Skeletal muscle cell (primary cell): ENCODE measurements at regions not wholly inside any gene's neighbourhood (a gene's known extent, or its start where the extent isn't known, plus 50 kb on each side); places are given as distances from the start of the nearest gene placed in this dataset.
"Not testable (repeated sequence)": the region's sequence is repeated elsewhere in the genome, so short reads cannot be mapped to it uniquely, and the experiment has no call there.

Experiments
- DNase-seq: peaks from one replicate; pipeline ENCODE4 v3.0.0-alpha.2; 2010; ENCODE audit warnings: low read depth
- H3K4me3 ChIP-seq: 2 replicates; pipeline ENCODE4 v1.5.1; 2011; ENCODE audit warnings: low read depth, mild to moderate bottlenecking, control low read depth, low read length, moderate library complexity

DNA sequence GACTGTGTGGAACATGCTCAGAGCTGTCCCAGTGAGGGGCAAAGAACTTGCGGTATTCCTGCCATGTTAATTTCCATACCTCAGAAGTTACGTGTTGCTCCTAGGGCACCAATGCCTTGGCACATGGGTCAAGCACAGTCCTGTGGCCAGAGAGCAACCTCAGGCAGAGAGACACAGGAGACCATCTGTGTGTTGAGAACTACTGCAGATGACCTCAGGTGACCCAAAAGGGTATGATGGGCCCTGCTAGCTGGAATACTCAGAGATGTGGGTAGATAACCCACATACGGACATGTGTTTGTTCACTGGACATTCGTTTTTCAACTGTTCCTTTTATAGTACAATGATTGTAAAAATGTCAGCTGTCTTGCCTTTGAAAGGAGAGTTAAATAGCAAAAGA, 71.5 kb upstream of the BMP2 start:
- DNase-seq = no peak
- H3K4me3 ChIP-seq = no peak overlapping the region

DNA sequence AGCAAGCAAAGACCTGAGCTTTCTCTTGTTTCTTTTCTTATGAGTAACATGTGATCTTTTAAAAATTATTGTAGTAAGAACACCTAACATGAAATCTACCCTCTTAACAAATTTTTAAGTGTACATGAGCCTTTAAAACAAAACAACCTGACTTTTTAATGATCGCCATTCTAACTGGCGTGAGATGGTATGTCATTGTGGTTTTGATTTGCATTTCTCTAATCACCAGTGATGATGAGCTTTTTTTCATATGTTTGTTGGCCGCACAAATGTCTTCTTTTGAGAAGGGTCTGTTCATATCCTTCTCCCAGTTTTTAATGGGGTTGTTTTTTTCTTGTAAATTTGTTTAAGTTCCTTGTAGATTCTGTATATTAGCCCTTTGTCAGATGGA, 73.7 kb upstream of the BMP2 start:
- DNase-seq, H3K4me3 ChIP-seq: not testable (repeated sequence)

DNA sequence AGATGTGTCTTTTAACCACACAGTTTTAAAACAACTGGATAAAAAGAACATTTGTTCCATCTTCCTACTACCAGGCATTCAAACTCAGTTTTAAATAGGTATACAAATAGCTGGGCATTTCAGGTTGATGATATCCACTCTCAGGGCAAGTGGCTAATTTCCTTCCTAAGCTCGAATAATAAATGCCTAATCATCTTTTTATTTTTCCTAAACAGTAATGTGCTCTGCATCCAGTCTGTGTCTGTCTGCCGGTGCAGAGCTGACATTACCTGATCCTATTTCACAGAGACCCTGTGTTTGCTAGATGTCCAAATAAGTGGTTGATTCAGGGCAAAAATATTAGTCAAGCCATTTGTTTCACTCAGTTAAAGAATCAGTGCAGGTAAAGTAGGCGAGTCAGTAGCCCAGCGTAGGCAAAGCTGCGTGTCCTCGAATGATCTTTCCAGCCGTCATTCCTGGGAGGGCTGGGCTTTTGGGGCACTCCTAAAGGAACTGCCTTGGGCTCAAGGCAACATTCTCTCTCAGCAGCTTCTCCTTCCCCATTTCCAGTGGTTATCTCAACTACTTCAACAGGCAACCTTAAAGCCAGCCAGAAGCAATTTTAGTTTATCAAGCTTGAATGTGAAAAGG, 74.2 kb upstream of the BMP2 start:
- DNase-seq = no peak
- no peak overlapping the region for H3K4me3 ChIP-seq

DNA sequence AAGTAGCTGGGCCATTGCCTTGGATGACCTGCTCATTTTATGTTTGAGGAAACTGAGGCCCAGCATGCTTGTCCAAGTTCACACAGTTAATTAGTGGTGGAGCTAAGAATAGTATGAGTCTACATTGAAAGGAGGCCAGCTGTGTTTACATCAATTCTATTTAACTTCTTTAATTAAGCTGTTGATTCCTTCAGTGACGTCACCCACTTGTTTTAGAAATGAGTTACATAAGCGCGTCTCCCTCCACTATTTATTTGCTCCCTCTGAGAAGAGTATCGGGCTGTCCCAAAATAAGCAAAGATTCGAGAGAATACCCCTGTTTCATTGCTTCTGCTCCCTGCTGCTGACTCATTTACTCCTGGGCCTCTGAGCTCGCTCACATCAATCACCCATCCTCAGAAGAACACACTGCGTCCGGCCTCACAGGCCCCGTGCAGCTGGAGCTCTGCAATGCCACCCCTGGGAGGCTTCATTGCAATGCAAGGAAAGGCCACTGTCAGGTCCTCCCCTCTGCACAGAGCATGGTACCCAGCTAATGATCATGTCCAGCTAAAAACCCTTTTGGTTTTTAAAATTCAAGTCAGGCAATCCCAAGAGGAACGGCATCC, 74.8 kb upstream of the BMP2 start:
- DNase-seq = no peak
- H3K4me3 ChIP-seq = no peak overlapping the region

DNA sequence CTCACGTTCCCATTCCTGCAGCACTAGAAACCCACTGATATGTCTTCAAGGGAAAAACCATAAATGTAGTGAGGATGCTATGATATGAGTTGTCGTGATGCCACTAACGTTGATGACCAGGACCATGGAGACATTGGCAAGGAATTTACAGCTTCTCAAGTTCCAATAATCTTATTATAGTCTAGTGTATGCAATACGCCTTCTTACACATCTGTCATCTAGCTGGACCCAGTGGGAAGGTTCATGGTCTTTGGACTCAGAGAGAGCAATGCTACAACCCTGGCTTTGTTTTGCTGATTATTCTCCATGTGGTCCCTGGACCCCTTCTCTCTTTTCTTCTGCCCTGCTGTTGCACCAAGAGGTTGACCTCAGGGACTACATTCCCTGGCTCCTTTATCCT, 76.0 kb upstream of the BMP2 start:
- no peak overlapping the region for H3K4me3 ChIP-seq
- DNase-seq = no peak

DNA sequence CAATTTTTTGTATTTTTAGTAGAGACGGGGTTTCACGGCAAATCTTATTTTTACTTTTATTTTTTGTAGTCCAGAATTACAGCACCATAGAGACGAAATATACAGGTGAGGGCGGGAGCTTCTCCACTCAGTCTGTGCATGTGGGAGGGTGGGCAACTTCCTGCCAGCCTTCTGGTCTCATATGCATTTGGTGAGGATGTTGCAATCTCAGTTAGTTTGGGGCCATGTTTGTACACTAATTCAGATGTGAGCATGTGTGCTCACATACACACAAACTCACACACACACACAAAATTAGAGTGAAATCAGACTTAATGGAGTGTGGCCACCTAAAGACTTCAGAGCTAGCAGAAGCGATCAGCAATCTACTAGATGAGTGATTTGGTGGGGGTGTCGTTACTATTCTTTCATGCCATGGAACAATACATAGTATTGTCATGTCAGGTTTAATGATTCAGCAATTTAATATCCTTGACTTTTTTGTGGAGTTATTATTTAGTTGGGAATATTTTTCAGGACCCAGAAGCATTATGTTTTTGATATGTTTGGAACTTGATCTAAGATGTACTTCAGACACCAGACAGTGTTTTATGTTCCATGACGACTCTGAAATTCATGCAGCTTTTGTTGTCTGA, 78.0 kb upstream of the BMP2 start:
- no peak overlapping the region for H3K4me3 ChIP-seq
- DNase-seq = no peak

DNA sequence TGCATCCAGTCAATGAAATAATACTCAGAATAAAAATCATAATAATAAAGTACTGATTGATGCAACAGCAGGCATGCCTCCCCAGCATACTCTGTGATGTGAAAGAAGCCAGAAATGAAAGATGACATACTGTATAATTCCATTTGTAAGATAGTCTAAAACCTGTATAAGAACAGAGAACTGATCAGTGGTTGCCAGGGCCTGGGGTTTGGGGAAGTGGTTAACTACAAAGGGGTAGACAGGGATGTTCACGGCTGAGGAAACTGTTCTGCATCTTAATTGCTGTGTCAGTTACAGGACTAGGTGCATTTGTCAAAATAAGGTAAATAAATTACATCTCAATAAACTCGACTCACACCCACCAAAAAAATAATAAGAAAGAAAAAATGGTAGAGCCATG, 81.3 kb upstream of the BMP2 start:
- H3K4me3 ChIP-seq = no peak overlapping the region
- no peak for DNase-seq

DNA sequence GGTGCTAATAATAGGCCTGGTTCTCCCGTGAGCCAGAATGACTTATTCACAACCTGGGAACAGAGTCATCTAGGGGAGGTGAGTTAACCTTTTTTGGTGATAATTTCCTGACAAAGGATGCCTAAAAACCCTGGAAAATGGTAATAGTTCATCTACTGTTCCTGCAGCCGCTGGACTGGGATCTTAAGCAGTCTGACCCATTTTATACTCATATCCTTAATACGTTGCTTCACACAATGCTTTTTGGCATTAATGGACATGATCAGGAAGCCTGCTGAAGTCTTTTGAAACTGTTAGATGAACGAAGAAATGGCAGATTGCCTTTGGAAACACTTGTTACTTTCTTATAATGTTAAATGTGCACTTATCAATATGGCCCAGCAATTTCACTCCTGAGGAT, 81.9 kb upstream of the BMP2 start:
- no peak overlapping the region for H3K4me3 ChIP-seq
- DNase-seq = no peak

DNA sequence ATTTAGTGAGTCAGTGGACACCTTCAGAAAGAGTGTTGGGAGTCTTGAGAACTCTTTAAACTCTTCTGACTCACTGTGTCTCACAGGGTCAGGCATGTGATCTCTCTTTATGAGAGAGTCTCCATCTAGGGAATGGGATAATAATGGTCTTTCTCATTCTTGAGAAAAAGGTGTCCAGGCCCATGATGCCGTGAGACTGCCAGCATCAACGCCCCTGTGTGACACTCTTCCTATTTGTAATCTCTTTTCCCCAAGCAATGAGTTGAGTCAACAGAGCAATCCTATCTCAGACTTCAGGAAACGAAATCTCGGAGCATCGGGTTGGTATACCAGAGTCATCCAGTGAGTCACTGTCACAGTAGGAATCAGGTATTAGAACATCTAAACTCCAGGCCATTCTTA, 82.3 kb upstream of the BMP2 start:
- no peak overlapping the region for H3K4me3 ChIP-seq
- DNase-seq = no peak

DNA sequence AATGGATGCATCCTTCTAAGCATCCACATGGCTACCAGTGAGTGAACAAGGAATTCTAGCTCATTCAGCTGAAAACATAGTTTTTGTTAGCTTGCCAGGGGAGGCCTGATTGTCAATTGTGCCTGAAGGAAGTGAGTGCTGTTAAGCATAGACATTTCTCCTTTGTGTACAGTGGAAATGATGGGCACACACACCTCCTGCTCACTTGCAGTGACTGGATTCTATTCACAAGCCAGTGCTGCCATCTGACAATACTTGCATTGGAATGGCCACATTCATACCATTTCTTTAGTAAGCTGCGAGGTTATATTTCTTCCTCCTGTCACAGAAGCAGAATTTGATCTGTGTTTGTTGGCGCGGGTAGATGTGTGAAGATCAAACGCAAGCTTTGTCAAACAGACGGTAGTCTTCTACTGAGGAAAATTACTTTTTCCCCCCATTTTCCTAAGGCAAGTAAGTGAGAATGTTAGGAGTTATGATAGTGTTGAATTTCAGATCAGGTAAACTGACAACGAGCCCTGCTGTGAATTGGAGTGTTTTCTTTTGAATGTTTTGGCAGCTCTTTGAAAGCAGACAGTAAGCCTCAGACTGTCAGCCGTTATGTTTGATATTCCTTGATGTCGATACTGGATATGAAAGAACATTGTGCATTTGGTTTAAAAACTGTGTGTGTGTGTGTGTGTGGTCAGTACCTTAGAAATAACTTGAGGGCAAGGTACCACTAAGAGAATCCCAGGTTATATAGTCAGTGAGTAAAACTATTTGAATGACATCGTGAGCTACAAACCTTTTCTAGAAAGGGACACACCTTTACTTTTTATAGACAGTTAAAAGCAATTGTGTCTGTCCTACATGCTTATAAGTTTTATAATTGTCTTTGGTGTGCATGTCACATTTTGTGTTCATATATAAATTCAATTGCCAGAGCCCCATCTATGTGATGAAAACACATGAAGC, 84.2 kb upstream of the BMP2 start:
- no peak for DNase-seq
- H3K4me3 ChIP-seq = no peak overlapping the region

DNA sequence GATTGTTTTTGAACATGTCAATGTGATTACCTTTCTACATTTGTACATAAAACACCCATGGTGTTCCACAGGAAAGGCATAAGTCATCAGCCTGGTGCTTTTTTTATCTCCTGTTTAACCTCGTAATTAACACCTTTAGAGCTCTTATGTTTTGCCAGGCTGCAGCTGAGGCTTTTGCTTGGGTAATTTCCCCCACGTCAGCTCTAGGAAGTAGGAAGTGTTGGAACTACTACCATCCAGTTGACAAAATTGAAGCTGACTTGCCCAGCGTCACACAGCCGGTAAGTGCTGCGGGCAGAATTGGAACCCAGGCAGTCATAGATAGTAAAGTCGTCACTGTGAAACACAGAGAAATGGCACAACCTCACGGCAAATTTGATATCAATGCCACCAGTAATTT, 86.6 kb upstream of the BMP2 start:
- no peak overlapping the region for H3K4me3 ChIP-seq
- no peak for DNase-seq

DNA sequence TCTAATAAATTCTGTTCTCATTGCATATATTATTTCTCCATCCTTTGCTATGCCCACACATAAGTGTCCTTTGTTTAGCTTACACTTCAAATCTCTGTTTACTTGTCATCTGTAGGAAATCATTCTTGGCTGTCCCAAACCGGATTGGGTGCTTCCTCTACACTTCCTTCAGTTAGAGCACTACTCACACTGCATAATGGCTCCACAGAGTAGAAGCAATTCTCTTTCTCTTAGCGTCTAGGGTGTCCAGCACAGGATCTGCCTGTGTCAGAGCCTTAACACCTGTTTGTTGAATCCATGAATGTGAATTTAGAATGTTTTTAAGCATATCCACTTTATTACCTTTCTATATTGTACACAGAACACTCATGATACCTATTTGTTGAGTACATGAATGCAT, 87.0 kb upstream of the BMP2 start:
- no peak for DNase-seq
- H3K4me3 ChIP-seq = no peak overlapping the region

DNA sequence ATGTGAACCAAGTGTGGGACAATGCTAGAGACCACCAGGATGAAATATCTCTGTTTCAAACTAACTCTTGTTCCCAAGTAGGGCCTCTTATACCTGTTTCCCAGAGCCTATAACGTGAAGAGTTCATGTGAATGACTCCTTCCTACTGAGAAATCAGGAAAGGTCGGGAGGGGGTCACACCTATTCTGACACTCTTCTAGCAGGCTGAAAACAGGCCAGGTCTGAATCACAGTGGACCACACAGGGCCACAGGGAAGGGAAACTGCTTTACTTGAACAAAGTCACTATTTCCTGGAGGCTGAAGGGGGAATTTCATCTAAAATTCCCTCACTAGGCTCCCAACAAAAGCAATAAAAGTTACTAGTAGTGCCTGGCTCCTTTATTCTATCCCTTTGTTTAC, 88.4 kb upstream of the BMP2 start:
- no peak for DNase-seq
- no peak overlapping the region for H3K4me3 ChIP-seq

DNA sequence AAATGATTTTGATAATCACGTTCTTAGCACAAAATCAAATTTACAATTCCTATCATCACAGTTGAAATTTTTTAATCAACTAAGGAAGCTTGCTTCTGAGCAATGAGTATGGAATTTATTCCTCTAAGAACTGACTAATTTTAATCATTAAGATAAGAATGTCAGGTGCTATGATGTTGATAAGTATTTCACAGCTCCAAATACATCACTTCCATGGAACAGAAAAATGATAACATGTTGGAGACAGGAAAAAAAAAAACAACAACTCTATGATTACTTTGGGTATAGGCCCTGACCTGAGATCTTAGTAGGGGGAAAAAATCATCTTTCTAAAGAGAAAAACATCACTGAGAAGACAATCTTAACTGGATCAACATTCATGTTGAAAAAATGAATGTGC, 89.4 kb upstream of the BMP2 start:
- H3K4me3 ChIP-seq = no peak overlapping the region
- DNase-seq = no peak

DNA sequence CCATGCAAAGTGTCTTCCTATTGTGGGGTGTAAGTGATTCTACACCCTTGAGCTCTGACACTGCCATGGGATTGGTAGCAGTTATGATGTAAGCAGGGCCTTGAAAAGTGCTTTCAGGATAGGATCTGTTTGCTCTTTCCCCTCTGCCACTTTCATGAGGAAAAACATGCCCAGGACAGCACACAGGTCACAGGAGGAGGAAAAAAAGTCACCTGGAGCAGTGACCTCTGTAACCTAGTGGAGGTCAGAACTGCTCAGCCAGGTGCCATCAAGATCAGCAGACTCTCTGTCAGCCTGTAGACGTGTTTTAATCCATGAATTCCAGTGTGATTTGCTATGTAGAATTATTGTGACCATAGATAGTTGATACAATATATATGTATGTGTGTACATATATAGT, 92.7 kb upstream of the BMP2 start:
- H3K4me3 ChIP-seq = no peak overlapping the region
- no peak for DNase-seq

DNA sequence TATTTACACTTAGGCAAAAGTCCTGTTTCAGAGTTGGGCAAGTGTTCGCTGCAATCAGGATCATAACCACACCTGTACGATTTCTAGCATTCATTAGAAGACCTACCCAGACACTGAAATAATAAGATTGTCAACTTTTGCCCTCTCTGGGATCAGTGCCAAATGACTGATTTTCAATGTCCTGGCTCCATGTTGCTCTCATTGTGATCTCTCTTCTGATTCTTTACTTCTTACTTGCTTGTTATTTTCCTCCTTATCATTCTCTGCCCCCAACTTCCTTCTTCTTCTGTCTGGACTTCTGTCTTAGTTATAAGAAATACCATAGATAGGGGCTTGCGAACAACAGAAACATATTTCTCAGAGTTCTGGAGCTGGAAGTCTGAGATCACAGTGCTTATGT, 94.4 kb upstream of the BMP2 start:
- no peak for DNase-seq
- H3K4me3 ChIP-seq = no peak overlapping the region

DNA sequence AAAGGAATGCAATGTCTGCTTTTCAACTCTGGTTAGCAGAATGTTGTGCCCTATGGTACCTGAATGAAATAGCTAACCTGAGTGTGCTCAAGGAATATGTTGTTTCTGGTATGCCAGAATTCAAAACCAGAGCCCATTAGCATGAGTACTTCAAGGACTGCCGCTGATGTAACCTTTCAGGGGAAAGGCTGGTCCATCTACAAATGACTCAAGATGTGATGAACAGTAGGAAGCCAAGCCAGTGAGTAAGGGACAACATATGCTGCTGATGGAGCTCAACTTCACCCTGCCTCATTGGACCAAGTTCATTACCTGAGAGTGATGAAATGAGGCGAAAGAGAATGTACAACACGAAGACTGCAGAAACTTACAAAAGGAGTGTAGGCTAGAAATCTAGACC, 95.7 kb upstream of the BMP2 start:
- DNase-seq = no peak
- H3K4me3 ChIP-seq = no peak overlapping the region

DNA sequence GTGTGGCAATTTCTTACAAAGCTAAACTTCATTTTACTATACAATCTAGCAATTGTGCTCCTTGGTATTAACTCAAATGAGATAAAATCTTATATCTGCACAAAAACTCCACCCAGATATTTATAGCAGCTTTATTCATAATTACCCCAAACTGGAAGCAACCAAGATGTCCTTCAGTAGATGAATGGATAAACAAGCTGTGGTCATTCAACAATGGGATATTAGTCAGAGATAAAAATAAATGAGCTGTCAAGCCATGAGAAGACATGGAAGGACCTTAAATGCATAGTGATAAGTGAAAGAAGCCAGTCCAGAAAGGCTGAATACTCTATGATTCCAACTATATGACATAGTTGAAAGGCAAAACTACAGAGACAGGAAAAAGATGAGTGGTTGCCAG, 98.9 kb upstream of the BMP2 start:
- no peak overlapping the region for H3K4me3 ChIP-seq
- no peak for DNase-seq

DNA sequence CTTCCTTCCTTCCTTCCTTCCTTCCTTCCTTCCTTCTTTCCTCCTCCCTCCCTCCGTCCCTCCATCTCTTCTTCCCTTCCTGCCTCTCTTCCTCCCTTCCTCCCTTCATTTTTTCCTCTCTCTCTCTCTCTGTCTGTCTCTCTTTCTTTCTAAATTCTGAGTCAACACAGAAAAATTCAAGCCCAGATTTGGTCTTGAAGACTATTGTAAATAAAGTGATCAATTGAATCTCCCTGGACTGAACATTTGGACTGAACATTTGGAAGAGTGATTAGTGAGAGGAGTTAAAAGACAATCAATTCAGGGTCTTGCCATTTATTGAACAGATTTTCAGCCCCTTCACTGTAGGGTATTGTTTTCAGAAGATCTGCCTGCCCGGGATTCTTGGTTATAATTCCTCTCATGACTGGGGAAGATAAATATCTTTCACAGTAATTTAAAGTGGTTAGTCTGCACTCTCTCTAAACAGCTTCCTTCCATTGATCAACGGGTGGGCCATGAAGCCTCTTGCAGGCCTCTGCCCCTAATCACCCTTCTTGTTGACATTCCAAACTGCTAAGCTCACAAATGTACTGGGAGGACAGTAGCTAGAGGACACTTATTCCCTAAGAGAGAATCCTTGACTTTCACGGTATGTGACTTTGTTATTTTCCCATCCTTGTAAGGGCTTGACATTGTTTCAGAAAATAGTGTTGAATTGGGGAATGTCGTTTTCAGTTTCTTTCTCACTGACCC, 101.7 kb upstream of the BMP2 start:
- DNase-seq = no peak
- H3K4me3 ChIP-seq = no peak overlapping the region

DNA sequence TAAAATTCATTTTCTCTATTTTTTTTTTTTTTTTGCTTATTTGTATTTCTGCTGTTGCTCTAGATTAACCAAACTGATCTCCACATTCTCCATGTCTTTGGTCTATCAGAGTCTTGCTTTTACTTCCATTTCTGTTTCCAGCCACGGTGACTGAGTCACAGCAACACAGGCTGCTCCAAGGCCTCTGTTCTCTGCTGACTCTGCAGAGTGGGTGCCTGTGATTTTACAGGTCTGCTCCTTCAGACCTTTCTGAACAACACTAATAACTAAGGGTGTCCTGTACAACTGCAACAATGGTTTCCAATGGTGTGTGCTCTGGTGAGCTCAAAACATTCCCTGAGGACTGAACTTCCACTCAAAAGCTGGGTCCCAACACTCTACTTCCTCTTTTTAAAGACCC, 102.3 kb upstream of the BMP2 start:
- DNase-seq = no peak

More for the DNA sequence above, 102.3 kb upstream of the BMP2 start:
- no peak overlapping the region for H3K4me3 ChIP-seq
